ENCODE measurements at regions not wholly inside any gene's neighbourhood (a gene's known extent, or its start where the extent isn't known, plus 50 kb on each side); places are given as distances from the start of the nearest gene placed in this dataset.

- ChIA-PET POLR2A (no interaction called here), CTCF (no interaction called here), RAD21 (ENCODE audit: low non-redundant PET in 1 of 2, low total read pairs in 2 of 2, uncharacterized antibody in 2 of 2, unreplicated experiment in 2 of 2) (no interaction called here)
- Histone ChIP-seq H3K9ac (ENCODE audit: low read length) (no peak overlapping the region), H3K9me2 (ENCODE audit: insufficient read depth) (no peaks in the 10 kb centered on the region), H3K79me2 (ENCODE audit: insufficient read depth, low read length) (no peaks in the 10 kb centered on the region), H4K20me1 (ENCODE audit: insufficient read depth) (no peaks in the 10 kb centered on the region), H3K4me3 (replicated peaks in 1 of 2; ENCODE audit: low read depth in 1 of 2, low read length in 2 of 2) (no peak overlapping the region), H3K36me3 (ENCODE audit: control insufficient read depth in 1 of 2, insufficient read depth in 2 of 2, low read length in 2 of 2) (no peaks in the 10 kb centered on the region), H2AFZ (ENCODE audit: low read depth, low read length, poor library complexity, severe bottlenecking) (no peak overlapping the region), H3K27ac (ENCODE audit: low read depth, low read length) (no peak overlapping the region), H3K9me3 (ENCODE audit: control insufficient read depth in 1 of 2, insufficient read depth in 1 of 2, low read depth in 1 of 2, low read length in 2 of 2) (no peaks in the 10 kb centered on the region), H3K27me3 (ENCODE audit: insufficient read depth, low read length) (no peaks in the 10 kb centered on the region), H3K4me2 (ENCODE audit: low read length) (no peak overlapping the region), H3K4me1 (ENCODE audit: control insufficient read depth in 1 of 2, insufficient read depth in 2 of 2, low read length in 2 of 2) (no peaks in the 10 kb centered on the region)
- intact Hi-C loops (cut with micrococcal nuclease): no loop called here
- TF ChIP-seq ATF3 (IDR thresholded peaks at IDR 0.05) (no peak), SIN3A (IDR thresholded peaks at IDR 0.05; ENCODE audit: low read depth) (no peak), SRF (IDR thresholded peaks at IDR 0.05; ENCODE audit: low read depth) (no peak), FOSL1 (IDR thresholded peaks at IDR 0.05; ENCODE audit: low read depth) (no peak), CBX3 (IDR thresholded peaks at IDR 0.05; ENCODE audit: low read depth) (no peak), REST (IDR thresholded peaks at IDR 0.05; ENCODE audit: low read depth) (no peak), ZNF274 (IDR thresholded peaks at IDR 0.05; ENCODE audit: low read depth, low read length) (no peak), SP1 (IDR thresholded peaks at IDR 0.05; ENCODE audit: low read depth) (no peak), POLR2AphosphoS5 (IDR thresholded peaks at IDR 0.05; ENCODE audit: low read depth, low read length) (no peak), ZBTB33 (IDR thresholded peaks at IDR 0.05; ENCODE audit: extremely low read depth, insufficient replicate concordance, low read length) (no peak), CEBPB (IDR thresholded peaks at IDR 0.05; ENCODE audit: low read depth) (no peak), EZH2phosphoT487 (IDR thresholded peaks at IDR 0.05; ENCODE audit: borderline replicate concordance) (no peak), EGR1 (IDR thresholded peaks at IDR 0.05; ENCODE audit: low read depth) (no peak), MAX (IDR thresholded peaks at IDR 0.05) (no peak), YY1 (IDR thresholded peaks at IDR 0.05; ENCODE audit: extremely low read depth, insufficient replicate concordance, low read depth, low read length) (no peak), EZH2 (IDR thresholded peaks at IDR 0.05) (no peak), ELF1 (IDR thresholded peaks at IDR 0.05; ENCODE audit: borderline replicate concordance, low read depth) (no peak), CTCF (IDR thresholded peaks at IDR 0.05 in 2 of 3, conservative IDR thresholded peaks at IDR 0.05 in 1 of 3; ENCODE audit: borderline replicate concordance in 1 of 3, insufficient read depth in 1 of 3, low read depth in 2 of 3, low read length in 2 of 3) (no peak)
- no peak for DNase-seq (ENCODE audit: low read depth, low spot score)
- ATAC-seq: no peak
- BruUV-seq (replicated peaks): no TSS peak
These were observed 54.0 kb upstream of the PRDM8 start for GRCh38 chr4:80143307-80143679.
